HCT116 (cell line): ENCODE measurements at regions not wholly inside any gene's neighbourhood (a gene's known extent, or its start where the extent isn't known, plus 50 kb on each side); places are given as distances from the start of the nearest gene placed in this dataset.

Experiments
- ATAC-seq: fragments of 200-7000 bp; cut with Tn5 transposase; 2 replicates; pipeline ENCODE4 v1.9.1; 2020; ENCODE audit warnings: mild to moderate bottlenecking, moderate library complexity
- BruUV-seq: library from RNA; stranded (reverse); fragments of 400-500 nt; replicated peaks from 2 replicates; lab custom pipeline; 2021; lab: Mats Ljungman, UMichigan
- CTCF ChIA-PET: fragments of 300-600 bp; sonication (Branson Sonifier 250); formaldehyde crosslinking; loops from one replicate; lab custom pipeline; 2021; ENCODE audit warnings: antibody characterized with exemption; lab: Charles Lee
- POLR2A ChIA-PET: fragments of 300-600, 350-600 bp; sonication (Branson Sonifier 250); formaldehyde crosslinking; loops from one replicate; lab custom pipeline; 2021; ENCODE audit warnings: antibody characterized with exemption; lab: Charles Lee
- RAD21 ChIA-PET, 2 experiments: fragments of 300-600 bp; sonication (Branson Sonifier 250); formaldehyde crosslinking; loops; one replicate each; lab custom pipeline; 2023; ENCODE audit warnings: low total read pairs in 2 of 2; ENCODE audit not compliant: uncharacterized antibody in 2 of 2, unreplicated experiment in 2 of 2, low non-redundant PET in 1 of 2; lab: Charles Lee
- DNase-seq: peaks from one replicate; pipeline ENCODE4 v3.0.0-alpha.2; 2010; ENCODE audit warnings: low read depth, low spot score
- H2AFZ ChIP-seq: fragments of 200-600 bp; shearing (Covaris generic), sonication (generic); 2 replicates; pipeline ENCODE4 v1.6.1; 2017; ENCODE audit warnings: low read depth, mixed run types, mixed read lengths, antibody characterized with exemption, low read length; ENCODE audit not compliant: poor library complexity, severe bottlenecking
- H3K27ac ChIP-seq: 2 replicates; pipeline ENCODE4 v1.5.1; 2012; ENCODE audit warnings: low read depth, low read length
- H3K27me3 ChIP-seq: fragments of 200-600 bp; sonication (generic); 2 replicates; pipeline ENCODE4 v1.6.1; 2016; ENCODE audit warnings: mixed run types, low read length, mixed read lengths; ENCODE audit not compliant: insufficient read depth
- H3K36me3 ChIP-seq, 2 experiments: fragments of 200-500 bp in 1 of 2; fragments of 200-600 bp in 1 of 2; sonication (Bioruptor generic) in 1 of 2; sonication (generic) in 1 of 2; 2 replicates each; pipeline versions ENCODE4 v1.5.1 to v1.6.1; 2014 to 2016; ENCODE audit warnings: low read length in 2 of 2, inconsistent platforms in 1 of 2, mixed read lengths in 1 of 2, mixed run types in 1 of 2; ENCODE audit not compliant: insufficient read depth in 2 of 2, control insufficient read depth in 1 of 2
- H3K4me1 ChIP-seq, 2 experiments: fragments of 200-600 bp in 1 of 2; sonication (generic) in 1 of 2; 2 replicates each; pipeline versions ENCODE4 v1.5.1 to v1.6.1; 2012 to 2017; ENCODE audit warnings: low read length in 2 of 2, inconsistent platforms in 1 of 2, mild to moderate bottlenecking in 1 of 2, mixed read lengths in 1 of 2, mixed run types in 1 of 2, moderate library complexity in 1 of 2; ENCODE audit not compliant: insufficient read depth in 2 of 2, control insufficient read depth in 1 of 2
- H3K4me2 ChIP-seq: fragments of 200-600 bp; sonication (generic); 2 replicates; pipeline ENCODE4 v1.6.1; 2017; ENCODE audit warnings: mixed run types, low read length, mixed read lengths
- H3K4me3 ChIP-seq, 2 experiments: fragments of 200-600 bp in 1 of 2; sonication (generic) in 1 of 2; replicated peaks in 1 of 2; 2 replicates each; pipeline ENCODE4 v1.5.1; 2011 to 2016; ENCODE audit warnings: low read length in 2 of 2, control low read depth in 1 of 2, low read depth in 1 of 2, mild to moderate bottlenecking in 1 of 2, mixed read lengths in 1 of 2, mixed run types in 1 of 2
- H3K79me2 ChIP-seq: fragments of 200-600 bp; sonication (generic); 2 replicates; pipeline ENCODE4 v1.6.1; 2017; ENCODE audit warnings: mild to moderate bottlenecking, mixed run types, low read length, moderate library complexity, mixed read lengths; ENCODE audit not compliant: insufficient read depth
- H3K9ac ChIP-seq: fragments of 200-600 bp; sonication (generic); 2 replicates; pipeline ENCODE4 v1.6.1; 2016; ENCODE audit warnings: low read length, mixed read lengths
- H3K9me2 ChIP-seq: fragments of 200-600 bp; sonication (generic), shearing (Covaris generic); 2 replicates; pipeline ENCODE4 v1.6.1; 2017; ENCODE audit warnings: mixed run types, mild to moderate bottlenecking, moderate library complexity; ENCODE audit not compliant: insufficient read depth
- H3K9me3 ChIP-seq, 2 experiments: fragments of 200-500 bp in 1 of 2; fragments of 200-600 bp in 1 of 2; sonication (Bioruptor generic) in 1 of 2; sonication (generic) in 1 of 2; 2 replicates each; pipeline ENCODE4 v1.6.1; 2014 to 2017; ENCODE audit warnings: low read length in 2 of 2, mixed read lengths in 2 of 2, inconsistent platforms in 1 of 2, low read depth in 1 of 2, mild to moderate bottlenecking in 1 of 2, mixed run types in 1 of 2, moderate library complexity in 1 of 2; ENCODE audit not compliant: control insufficient read depth in 1 of 2, insufficient read depth in 1 of 2
- H4K20me1 ChIP-seq: fragments of 200-600 bp; sonication (generic), shearing (Covaris generic); 2 replicates; pipeline ENCODE4 v1.6.1; 2017; ENCODE audit warnings: mixed run types, mild to moderate bottlenecking, moderate library complexity; ENCODE audit not compliant: insufficient read depth
- CBX3 ChIP-seq: IDR thresholded peaks from 2 replicates; pipeline ENCODE4 v1.6.1; 2012; ENCODE audit warnings: low read depth
- CEBPB ChIP-seq: IDR thresholded peaks from 2 replicates; pipeline ENCODE4 v1.6.1; 2012; ENCODE audit warnings: low read depth
- CTCF ChIP-seq, 3 experiments: fragments of 200-600 bp in 1 of 3; sonication (generic) in 1 of 3; IDR thresholded peaks in 2 of 3; conservative IDR thresholded peaks in 1 of 3; 2 replicates each; pipeline ENCODE4 v1.5.1; 2012 to 2017; ENCODE audit warnings: low read depth in 2 of 3, low read length in 2 of 3, antibody characterized with exemption in 1 of 3, borderline replicate concordance in 1 of 3, control low read depth in 1 of 3, mild to moderate bottlenecking in 1 of 3, mixed read lengths in 1 of 3, mixed run types in 1 of 3, moderate library complexity in 1 of 3; ENCODE audit not compliant: insufficient read depth in 1 of 3
- EGR1 ChIP-seq: IDR thresholded peaks from 2 replicates; pipeline ENCODE4 v1.6.1; 2012; ENCODE audit warnings: low read depth
- EZH2 ChIP-seq: fragments of 200-600 bp; sonication (generic); IDR thresholded peaks from 2 replicates; pipeline ENCODE4 v1.6.1; 2017; ENCODE audit warnings: antibody characterized with exemption, mixed run types
- EZH2phosphoT487 ChIP-seq: fragments of 200-600 bp; IDR thresholded peaks from 2 replicates; pipeline ENCODE4 v1.6.1; 2018; ENCODE audit warnings: antibody characterized with exemption, borderline replicate concordance
- FOSL1 ChIP-seq: IDR thresholded peaks from 2 replicates; pipeline ENCODE4 v1.6.1; 2012; ENCODE audit warnings: low read depth
- JUND ChIP-seq: IDR thresholded peaks from 2 replicates; pipeline ENCODE4 v1.6.1; 2012
- MAX ChIP-seq: IDR thresholded peaks from 2 replicates; pipeline ENCODE4 v1.6.1; 2012
- POLR2A ChIP-seq: IDR thresholded peaks from 2 replicates; pipeline ENCODE4 v1.7.0; 2011; ENCODE audit warnings: borderline replicate concordance; ENCODE audit not compliant: insufficient read depth, insufficient read length; ENCODE audit errors: extremely low read depth
- POLR2AphosphoS5 ChIP-seq: IDR thresholded peaks from 2 replicates; pipeline ENCODE4 v1.6.1; 2011; ENCODE audit warnings: mild to moderate bottlenecking, low read depth, low read length, moderate library complexity
- SP1 ChIP-seq: IDR thresholded peaks from 2 replicates; pipeline ENCODE4 v1.6.1; 2012; ENCODE audit warnings: low read depth
- TCF7L2 ChIP-seq: IDR thresholded peaks from 2 replicates; pipeline ENCODE4 v1.7.0; 2011; ENCODE audit warnings: borderline replicate concordance, inconsistent platforms; ENCODE audit not compliant: insufficient read depth, insufficient read length; ENCODE audit errors: extremely low read depth
- YY1 ChIP-seq: IDR thresholded peaks from 2 replicates; pipeline ENCODE4 v1.6.1; 2011; ENCODE audit warnings: low read length, low read depth, moderate library complexity, mild to moderate bottlenecking; ENCODE audit not compliant: insufficient replicate concordance; ENCODE audit errors: extremely low read depth
- ZBTB33 ChIP-seq: IDR thresholded peaks from 2 replicates; pipeline ENCODE4 v1.6.1; 2011; ENCODE audit warnings: mild to moderate bottlenecking, low read length, moderate library complexity; ENCODE audit not compliant: insufficient replicate concordance; ENCODE audit errors: extremely low read depth
- ZFX ChIP-seq: fragments of 450-650 bp; IDR thresholded peaks from 2 replicates; pipeline ENCODE4 v1.6.1; 2017
- intact Hi-C: fragments of 100-400 bp; cut with micrococcal nuclease; formaldehyde crosslinking; loops from 2 replicates; pipeline ENCODE4 v1.10.0; 2022

- H3K79me2 ChIP-seq: no peaks in the 10 kb centered on the region
- no peaks in the 10 kb centered on the region for H3K27me3 ChIP-seq
- no peak overlapping the region for H3K4me3 ChIP-seq
- H3K9me2 ChIP-seq: no peaks in the 10 kb centered on the region
- H4K20me1 ChIP-seq: no peaks in the 10 kb centered on the region
- H3K9ac ChIP-seq: no peak overlapping the region
- no peak overlapping the region for H2AFZ ChIP-seq
- no peaks in the 10 kb centered on the region for H3K36me3 ChIP-seq
- ATAC-seq (no peak), DNase-seq (no peak)
- H3K9me3 ChIP-seq: no peaks in the 10 kb centered on the region
- BruUV-seq: no TSS peak
- RAD21 ChIA-PET: no interaction called here
- no peak overlapping the region for H3K4me2 ChIP-seq
- POLR2A ChIA-PET: no interaction called here
- TF ChIP-seq FOSL1: no peak
- TF ChIP-seq CTCF (IDR thresholded peaks at IDR 0.05 in 2 of 3, conservative IDR thresholded peaks at IDR 0.05 in 1 of 3; ENCODE audit: borderline replicate concordance in 1 of 3, insufficient read depth in 1 of 3, low read depth in 2 of 3, low read length in 2 of 3): no peak
- TF ChIP-seq YY1: no peak
- TF ChIP-seq CBX3: no peak
- TF ChIP-seq JUND: no peak
- no peak for TF ChIP-seq EZH2
- no peak for TF ChIP-seq ZFX
- TF ChIP-seq MAX: no peak
- no peak for TF ChIP-seq POLR2AphosphoS5
- no peak for TF ChIP-seq TCF7L2
- TF ChIP-seq ZBTB33: no peak
- TF ChIP-seq CEBPB: no peak
- TF ChIP-seq SP1: no peak
- no peak for TF ChIP-seq EGR1
- no peak for TF ChIP-seq POLR2A
- TF ChIP-seq EZH2phosphoT487: no peak
- CTCF ChIA-PET: no interaction called here
- intact Hi-C loops: no loop called here
- H3K4me1 ChIP-seq: no peaks in the 10 kb centered on the region
- no peak overlapping the region for H3K27ac ChIP-seq
Measured at GRCh38 chr12:34346372-34347034, 324.2 kb downstream of the ALG10 start.
